Body of pancreas (tissue), 4 donors: ENCODE measurements at regions not wholly inside any gene's neighbourhood (a gene's known extent, or its start where the extent isn't known, plus 50 kb on each side); places are given as distances from the start of the nearest gene placed in this dataset.

Experiments used
- ATAC-seq: fragments of 150-250 bp; one replicate; pipeline ENCODE4 v1.9.1; 2016
- DNase-seq, 4 donors: peaks; one replicate each; pipeline ENCODE4 v3.0.0-alpha.2; 2019
- H3K27ac ChIP-seq, 4 donors: fragments of 200-600 bp; sonication (generic); 1 replicate in 3 of 4; 2 replicates in 1 of 4; pipeline versions ENCODE4 v1.5.1 to v1.6.1; 2016 to 2019; ENCODE audit warnings: mild to moderate bottlenecking in 1 of 4, mixed read lengths in 1 of 4, moderate library complexity in 1 of 4
- H3K27me3 ChIP-seq, 2 donors: fragments of 200-600 bp; sonication (generic); one replicate each; pipeline ENCODE4 v1.6.0; 2016; ENCODE audit warnings: mild to moderate bottlenecking in 1 of 2
- H3K36me3 ChIP-seq, 2 donors: fragments of 200-600 bp; sonication (generic); replicated peaks in 1 of 2; 2 replicates each; pipeline ENCODE4 v1.5.1; 2016; ENCODE audit warnings: low read depth in 2 of 2; ENCODE audit not compliant: insufficient read depth in 1 of 2
- H3K4me1 ChIP-seq: fragments of 200-600 bp; sonication (generic); one replicate; pipeline ENCODE4 v1.6.0; 2016
- H3K4me3 ChIP-seq, 2 donors: fragments of 200-600 bp; sonication (generic); 1 replicate in 1 of 2; 2 replicates in 1 of 2; pipeline ENCODE4 v1.5.1; 2016 to 2019
- H3K9me3 ChIP-seq, 3 donors: fragments of 200-600 bp; sonication (generic); 1 replicate in 2 of 3; 2 replicates in 1 of 3; pipeline ENCODE4 v1.5.1; 2016
- CTCF ChIP-seq, 7 experiments: fragments of 450-650 bp in 4 of 7; fragments of 200-600 bp in 3 of 7; sonication (generic) in 3 of 7; IDR thresholded peaks; one replicate each; pipeline ENCODE4 v1.5.1; 2016 to 2019; ENCODE audit warnings: antibody characterized with exemption in 7 of 7
- POLR2A ChIP-seq, 3 donors: fragments of 450-650 bp; IDR thresholded peaks; one replicate each; pipeline ENCODE4 v1.6.1; 2016; ENCODE audit warnings: antibody characterized with exemption in 3 of 3, mild to moderate bottlenecking in 2 of 3
- WGBS, 2 donors: methylation state at CpG; one replicate each; pipeline ENCODE4 v1.1.5; 2017; 5-methylcytosine and 5-hydroxymethylcytosine counted together
- intact Hi-C: fragments of 100-400 bp; cut with DNase I; formaldehyde crosslinking; loops from one replicate; pipeline ENCODE4 v1.15.1; 2023

- H3K4me1 ChIP-seq, result no peaks in the 10 kb centered on the region
- DNase-seq, result no peak
- intact Hi-C loops, result no loop called here
Observed at GRCh38 chr15:34691034-34691433, 63.8 kb downstream of the GJD2 start.

GRCh38 chr15:34688699-34689098 lies 66.1 kb downstream of the GJD2 start:
- ATAC-seq, result no peak
- Histone ChIP-seq H3K27ac (no peak overlapping the region), H3K36me3 (no peaks in the 10 kb centered on the region), H3K27me3 (no peaks in the 10 kb centered on the region), H3K4me1 (no peaks in the 10 kb centered on the region), H3K4me3 (no peak overlapping the region), H3K9me3 (no peaks in the 10 kb centered on the region)
- no peak for TF ChIP-seq POLR2A (IDR thresholded peaks at IDR 0.05)
- no peak for TF ChIP-seq CTCF (IDR thresholded peaks at IDR 0.05)
- WGBS, 2 donors, result 15 to 21% methylated on average over 2 of the region's 2 CpGs
- no peak for DNase-seq
- intact Hi-C loops, result no loop called here

More at GRCh38 chr15:34691034-34691433, 63.8 kb downstream of the GJD2 start:
- 50 to 64% methylated on average over 2 of the region's 2 CpGs for WGBS, 2 donors
- Histone ChIP-seq H3K27ac (no peak overlapping the region), H3K27me3 (no peaks in the 10 kb centered on the region), H3K9me3 (no peaks in the 10 kb centered on the region), H3K36me3 (no peaks in the 10 kb centered on the region), H3K4me3 (no peak overlapping the region)
- no peak for ATAC-seq
- TF ChIP-seq POLR2A (IDR thresholded peaks at IDR 0.05), result no peak
- TF ChIP-seq CTCF (IDR thresholded peaks at IDR 0.05), result no peak

GRCh38 chr15:34684351-34684750 lies 70.4 kb downstream of the GJD2 start:
- H3K4me1 ChIP-seq, result no peaks in the 10 kb centered on the region
- ATAC-seq (no peak), DNase-seq (no peak)
- no peaks in the 10 kb centered on the region for H3K36me3 ChIP-seq
- no peak overlapping the region for H3K27ac ChIP-seq
- H3K27me3 ChIP-seq, result no peaks in the 10 kb centered on the region
- 85 to 87% methylated on average over 2 of the region's 2 CpGs for WGBS, 2 donors
- no peak overlapping the region for H3K4me3 ChIP-seq
- no peak for TF ChIP-seq CTCF (IDR thresholded peaks at IDR 0.05)
- intact Hi-C loops, result no loop called here
- H3K9me3 ChIP-seq, result no peaks in the 10 kb centered on the region

GRCh38 chr15:34682674-34683073 lies 72.1 kb downstream of the GJD2 start:
- Histone ChIP-seq H3K36me3 (no peaks in the 10 kb centered on the region), H3K27ac (no peak overlapping the region), H3K27me3 (no peaks in the 10 kb centered on the region), H3K4me1 (no peaks in the 10 kb centered on the region), H3K4me3 (no peak overlapping the region), H3K9me3 (no peaks in the 10 kb centered on the region)
- no peak for DNase-seq
- WGBS, 2 donors, result 67 to 73% methylated on average over 5 of the region's 5 CpGs
- intact Hi-C loops, result no loop called here
- ATAC-seq, result no peak
- TF ChIP-seq POLR2A (IDR thresholded peaks at IDR 0.05) (no peak), CTCF (IDR thresholded peaks at IDR 0.05) (no peak)

- intact Hi-C loops, result no loop called here
- ATAC-seq, result no peak
- Histone ChIP-seq H3K27me3 (no peaks in the 10 kb centered on the region), H3K36me3 (no peaks in the 10 kb centered on the region), H3K4me1 (no peaks in the 10 kb centered on the region), H3K27ac (no peak overlapping the region), H3K9me3 (no peaks in the 10 kb centered on the region), H3K4me3 (no peak overlapping the region)
- no peak for DNase-seq
- TF ChIP-seq POLR2A (IDR thresholded peaks at IDR 0.05) (no peak), CTCF (IDR thresholded peaks at IDR 0.05) (no peak)
- WGBS, 2 donors, result 52 to 57% methylated on average over 1 of the region's 1 CpG
Observed at GRCh38 chr15:34679291-34679690, 75.5 kb downstream of the GJD2 start.
